ENCODE measurements at regions not wholly inside any gene's neighbourhood (a gene's known extent, or its start where the extent isn't known, plus 50 kb on each side); places are given as distances from the start of the nearest gene placed in this dataset.

- no peak for TF ChIP-seq NFIC (IDR thresholded peaks at IDR 0.05)
- TF ChIP-seq EP300 (IDR thresholded peaks at IDR 0.05; ENCODE audit: borderline replicate concordance) = no peak
- TF ChIP-seq FOXM1 (IDR thresholded peaks at IDR 0.05; ENCODE audit: borderline replicate concordance, low read depth) = no peak
- no peak for TF ChIP-seq CREB1 (IDR thresholded peaks at IDR 0.05; ENCODE audit: low read depth)
- TF ChIP-seq, protein P1, sequence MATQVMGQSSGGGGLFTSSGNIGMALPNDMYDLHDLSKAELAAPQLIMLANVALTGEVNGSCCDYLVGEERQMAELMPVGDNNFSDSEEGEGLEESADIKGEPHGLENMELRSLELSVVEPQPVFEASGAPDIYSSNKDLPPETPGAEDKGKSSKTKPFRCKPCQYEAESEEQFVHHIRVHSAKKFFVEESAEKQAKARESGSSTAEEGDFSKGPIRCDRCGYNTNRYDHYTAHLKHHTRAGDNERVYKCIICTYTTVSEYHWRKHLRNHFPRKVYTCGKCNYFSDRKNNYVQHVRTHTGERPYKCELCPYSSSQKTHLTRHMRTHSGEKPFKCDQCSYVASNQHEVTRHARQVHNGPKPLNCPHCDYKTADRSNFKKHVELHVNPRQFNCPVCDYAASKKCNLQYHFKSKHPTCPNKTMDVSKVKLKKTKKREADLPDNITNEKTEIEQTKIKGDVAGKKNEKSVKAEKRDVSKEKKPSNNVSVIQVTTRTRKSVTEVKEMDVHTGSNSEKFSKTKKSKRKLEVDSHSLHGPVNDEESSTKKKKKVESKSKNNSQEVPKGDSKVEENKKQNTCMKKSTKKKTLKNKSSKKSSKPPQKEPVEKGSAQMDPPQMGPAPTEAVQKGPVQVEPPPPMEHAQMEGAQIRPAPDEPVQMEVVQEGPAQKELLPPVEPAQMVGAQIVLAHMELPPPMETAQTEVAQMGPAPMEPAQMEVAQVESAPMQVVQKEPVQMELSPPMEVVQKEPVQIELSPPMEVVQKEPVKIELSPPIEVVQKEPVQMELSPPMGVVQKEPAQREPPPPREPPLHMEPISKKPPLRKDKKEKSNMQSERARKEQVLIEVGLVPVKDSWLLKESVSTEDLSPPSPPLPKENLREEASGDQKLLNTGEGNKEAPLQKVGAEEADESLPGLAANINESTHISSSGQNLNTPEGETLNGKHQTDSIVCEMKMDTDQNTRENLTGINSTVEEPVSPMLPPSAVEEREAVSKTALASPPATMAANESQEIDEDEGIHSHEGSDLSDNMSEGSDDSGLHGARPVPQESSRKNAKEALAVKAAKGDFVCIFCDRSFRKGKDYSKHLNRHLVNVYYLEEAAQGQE (IDR thresholded peaks at IDR 0.05; ENCODE audit: low read depth) = no peak
- TF ChIP-seq RAD21 (IDR thresholded peaks at IDR 0.05; ENCODE audit: low read depth) = no peak
- TF ChIP-seq TEAD4 (IDR thresholded peaks at IDR 0.05) = no peak
- TF ChIP-seq USF1 (IDR thresholded peaks at IDR 0.05) = no peak
- no peak for TF ChIP-seq CEBPB (IDR thresholded peaks at IDR 0.05)
- TF ChIP-seq, protein P2, sequence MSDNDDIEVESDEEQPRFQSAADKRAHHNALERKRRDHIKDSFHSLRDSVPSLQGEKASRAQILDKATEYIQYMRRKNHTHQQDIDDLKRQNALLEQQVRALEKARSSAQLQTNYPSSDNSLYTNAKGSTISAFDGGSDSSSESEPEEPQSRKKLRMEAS (IDR thresholded peaks at IDR 0.05) = no peak
- TF ChIP-seq YY1 (IDR thresholded peaks at IDR 0.05; ENCODE audit: low read depth) = no peak
- TF ChIP-seq TAF1 (IDR thresholded peaks at IDR 0.05; ENCODE audit: low read depth) = no peak
- TF ChIP-seq ZBTB7A (IDR thresholded peaks at IDR 0.05; ENCODE audit: low read depth) = no peak
- no peak for TF ChIP-seq EGR1 (IDR thresholded peaks at IDR 0.05)
Observed at GRCh38 chr17:33633446-33633845, 340.4 kb upstream of the ASIC2 start.

Data from Ishikawa (cell line).